IMR-90 (cell line): ENCODE measurements at regions not wholly inside any gene's neighbourhood (a gene's known extent, or its start where the extent isn't known, plus 50 kb on each side); places are given as distances from the start of the nearest gene placed in this dataset.

Source experiments
- ATAC-seq: fragments of 200-7000 bp; cut with Tn5 transposase; 2 replicates; pipeline ENCODE4 v1.9.1; 2020; ENCODE audit warnings: low read depth, mild to moderate bottlenecking, moderate library complexity
- BruUV-seq: library from RNA; stranded (reverse); fragments of 400-500 nt; replicated peaks from 2 replicates; lab custom pipeline; 2021; lab: Mats Ljungman, UMichigan
- CTCF ChIA-PET: fragments of 300-600 bp; formaldehyde crosslinking; extraction: SDS; loops from one replicate; lab custom pipeline; 2021; ENCODE audit warnings: antibody characterized with exemption; lab: Yijun Ruan, JAX
- POLR2A ChIA-PET: fragments of 300-600 bp; sonication (Branson Sonifier 250); formaldehyde crosslinking; loops from one replicate; lab custom pipeline; 2022; ENCODE audit warnings: antibody characterized with exemption; ENCODE audit not compliant: unreplicated experiment; lab: Charles Lee
- DNase-seq: peaks from one replicate; pipeline ENCODE4 v3.0.0; 2013
- H2AFZ ChIP-seq: replicated peaks from 2 replicates; pipeline ENCODE3; 2013; ENCODE audit warnings: low read length, mild to moderate bottlenecking; ENCODE audit not compliant: poor library complexity
- H2AK5ac ChIP-seq: 2 replicates; pipeline ENCODE4 v1.6.1; 2013; ENCODE audit warnings: low read depth, low read length, inconsistent platforms
- H2AK9ac ChIP-seq: replicated peaks from 2 replicates; pipeline ENCODE3; 2013; ENCODE audit warnings: mild to moderate bottlenecking, low read depth, low read length, moderate library complexity; ENCODE audit not compliant: poor library complexity
- H2BK120ac ChIP-seq: 2 replicates; pipeline ENCODE4 v1.6.1; 2013; ENCODE audit warnings: low read depth, low read length, inconsistent platforms
- H2BK15ac ChIP-seq: 3 replicates; pipeline ENCODE4 v1.6.1; 2013; ENCODE audit warnings: low read depth, low read length, inconsistent platforms
- H2BK20ac ChIP-seq: 2 replicates; pipeline ENCODE4 v1.6.1; 2013; ENCODE audit warnings: low read depth, mild to moderate bottlenecking, inconsistent platforms, low read length, moderate library complexity
- H2BK5ac ChIP-seq: 2 replicates; pipeline ENCODE4 v1.6.1; 2013; ENCODE audit warnings: mild to moderate bottlenecking, low read depth, low read length, inconsistent platforms; ENCODE audit not compliant: poor library complexity, severe bottlenecking
- H3K14ac ChIP-seq: replicated peaks from 2 replicates; pipeline ENCODE4 v1.6.1; 2013; ENCODE audit warnings: low read depth, low read length, inconsistent platforms
- H3K18ac ChIP-seq: 2 replicates; pipeline ENCODE4 v1.6.1; 2013; ENCODE audit warnings: low read depth, low read length, control low read depth
- H3K23ac ChIP-seq: 2 replicates; pipeline ENCODE4 v1.6.1; 2013; ENCODE audit warnings: low read depth, low read length, inconsistent platforms
- H3K27ac ChIP-seq: 2 replicates; pipeline ENCODE4 v1.5.1; 2013; ENCODE audit warnings: mild to moderate bottlenecking, control low read depth, low read length; ENCODE audit not compliant: insufficient read depth
- H3K27me3 ChIP-seq: 2 replicates; pipeline ENCODE4 v1.6.1; 2013; ENCODE audit warnings: low read length; ENCODE audit not compliant: control insufficient read depth, insufficient read depth
- H3K36me3 ChIP-seq: 2 replicates; pipeline ENCODE4 v1.6.1; 2013; ENCODE audit warnings: low read length, mixed read lengths; ENCODE audit not compliant: control insufficient read depth, insufficient read depth
- H3K4ac ChIP-seq: 2 replicates; pipeline ENCODE4 v1.6.1; 2013; ENCODE audit warnings: low read depth, low read length, inconsistent platforms
- H3K4me1 ChIP-seq: 2 replicates; pipeline ENCODE4 v1.6.1; 2013; ENCODE audit warnings: low read length, mixed read lengths; ENCODE audit not compliant: control insufficient read depth, insufficient read depth
- H3K4me2 ChIP-seq: 2 replicates; pipeline ENCODE4 v1.6.1; 2013; ENCODE audit warnings: low read depth, mild to moderate bottlenecking, control low read depth, low read length, moderate library complexity
- H3K4me3 ChIP-seq: 2 replicates; pipeline ENCODE4 v1.5.1; 2013; ENCODE audit warnings: low read depth, mild to moderate bottlenecking, control low read depth, low read length, moderate library complexity; ENCODE audit not compliant: insufficient read depth
- H3K56ac ChIP-seq: 2 replicates; pipeline ENCODE4 v1.6.1; 2013; ENCODE audit warnings: low read length, inconsistent platforms; ENCODE audit not compliant: insufficient read depth; ENCODE audit errors: extremely low read depth
- H3K79me1 ChIP-seq, 2 experiments: 2 replicates each; pipeline ENCODE4 v1.6.1; 2013; ENCODE audit warnings: low read length in 2 of 2, inconsistent platforms in 1 of 2, low read depth in 1 of 2
- H3K9ac ChIP-seq: 2 replicates; pipeline ENCODE4 v1.6.1; 2013; ENCODE audit warnings: low read depth, low read length, control low read depth
- H3K9me1 ChIP-seq: 2 replicates; pipeline ENCODE4 v1.6.1; 2013; ENCODE audit warnings: low read length, inconsistent platforms; ENCODE audit not compliant: insufficient read depth
- H3K9me3 ChIP-seq: 2 replicates; pipeline ENCODE4 v1.6.1; 2013; ENCODE audit warnings: low read length; ENCODE audit not compliant: control insufficient read depth, insufficient read depth
- H4K20me1 ChIP-seq: 2 replicates; pipeline ENCODE4 v1.6.1; 2013; ENCODE audit warnings: low read length, inconsistent platforms; ENCODE audit not compliant: insufficient read depth
- H4K5ac ChIP-seq: 2 replicates; pipeline ENCODE4 v1.6.1; 2013; ENCODE audit warnings: mild to moderate bottlenecking, low read depth, low read length, control low read depth
- H4K8ac ChIP-seq, 2 experiments: 2 replicates each; pipeline ENCODE4 v1.6.1; 2013; ENCODE audit warnings: low read depth in 2 of 2, low read length in 2 of 2, control low read depth in 1 of 2, inconsistent platforms in 1 of 2
- H4K91ac ChIP-seq: 2 replicates; pipeline ENCODE4 v1.6.1; 2013; ENCODE audit warnings: low read depth, low read length, inconsistent platforms; ENCODE audit not compliant: insufficient read depth
- CHD1 ChIP-seq: IDR thresholded peaks from 2 replicates; pipeline ENCODE4 v1.6.1; 2012; ENCODE audit warnings: low read depth, low read length, improper control_type of control experiment
- CTCF ChIP-seq: conservative IDR thresholded peaks from 2 replicates; pipeline ENCODE4 v1.5.1; 2012; ENCODE audit warnings: mild to moderate bottlenecking, low read depth, low read length, improper control_type of control experiment
- ELK1 ChIP-seq: fragments of 150-350 bp; IDR thresholded peaks from 2 replicates; pipeline ENCODE4 v1.6.1; 2016; ENCODE audit warnings: low read depth, mild to moderate bottlenecking, low read length, moderate library complexity, borderline replicate concordance
- MAZ ChIP-seq: IDR thresholded peaks from 2 replicates; pipeline ENCODE4 v1.6.1; 2012; ENCODE audit warnings: low read depth, mild to moderate bottlenecking, low read length, improper control_type of control experiment, moderate library complexity, borderline replicate concordance
- MXI1 ChIP-seq: IDR thresholded peaks from 2 replicates; pipeline ENCODE4 v1.6.1; 2012; ENCODE audit warnings: low read depth, mild to moderate bottlenecking, low read length, moderate library complexity, borderline replicate concordance
- RAD21 ChIP-seq: IDR thresholded peaks from 2 replicates; pipeline ENCODE4 v1.6.1; 2012; ENCODE audit warnings: low read length, improper control_type of control experiment
- WGBS, 2 experiments: methylation state at CpG; one replicate each; pipeline versions ENCODE4 v1.1.5 to v1.1.7; 2013; ENCODE audit warnings: missing lambda C conversion rate in 2 of 2; ENCODE audit not compliant: insufficient read length in 1 of 2; ENCODE audit errors: extremely low coverage in 2 of 2; 5-methylcytosine and 5-hydroxymethylcytosine counted together
- dilution Hi-C: fragments of 300-500 bp; cut with HindIII; formaldehyde crosslinking; loops from one replicate; pipeline ENCODE4 v1.14.3; 2018; ENCODE audit warnings: low sequenced_read_pairs; ENCODE audit not compliant: unreplicated experiment
- in situ Hi-C: fragments of 300-500 bp; cut with MboI; formaldehyde crosslinking; loops from 3 replicates; pipeline ENCODE4 v1.14.3; 2019; ENCODE audit warnings: low sequenced_read_pairs, inconsistent platforms, mixed read lengths
- intact Hi-C: fragments of 100-400 bp; cut with micrococcal nuclease; formaldehyde crosslinking; loops from 2 replicates; pipeline ENCODE4 v1.10.0; 2022

- H3K14ac ChIP-seq = no peak overlapping the region
- H2BK5ac ChIP-seq = no peak overlapping the region
- no peak overlapping the region for H2AK5ac ChIP-seq
- no CpG with 5 or more reads among the region's 1 CpG for WGBS, 2 experiments
- no peak overlapping the region for H4K91ac ChIP-seq
- H2BK15ac ChIP-seq = no peak overlapping the region
- H3K18ac ChIP-seq = no peak overlapping the region
- H3K9ac ChIP-seq = no peak overlapping the region
- H2BK20ac ChIP-seq = no peak overlapping the region
- no peak overlapping the region for H2BK120ac ChIP-seq
- no peaks in the 10 kb centered on the region for H3K27me3 ChIP-seq
- no peaks in the 10 kb centered on the region for H3K79me1 ChIP-seq
- no peak overlapping the region for H3K4me2 ChIP-seq
- no peaks in the 10 kb centered on the region for H3K9me1 ChIP-seq
- H2AFZ ChIP-seq = no peak overlapping the region
- H2AK9ac ChIP-seq = no peak overlapping the region
- H3K4ac ChIP-seq = no peak overlapping the region
- H3K36me3 ChIP-seq = no peaks in the 10 kb centered on the region
- no peak overlapping the region for H3K56ac ChIP-seq
- H4K5ac ChIP-seq = no peak overlapping the region
- ChIA-PET CTCF (no interaction called here), POLR2A (no interaction called here)
- H3K27ac ChIP-seq = no peak overlapping the region
- no peak for ATAC-seq
- intact Hi-C loops (no loop called here), in situ Hi-C loops (no loop called here), dilution Hi-C loops (no loop called here)
- H3K23ac ChIP-seq = no peak overlapping the region
- no peak overlapping the region for H3K4me3 ChIP-seq
- no TSS peak for BruUV-seq
- DNase-seq = no peak
- no peaks in the 10 kb centered on the region for H3K4me1 ChIP-seq
- H4K20me1 ChIP-seq = no peaks in the 10 kb centered on the region
- H3K9me3 ChIP-seq = no peaks in the 10 kb centered on the region
- no peak overlapping the region for H4K8ac ChIP-seq
- TF ChIP-seq MAZ = no peak
- no peak for TF ChIP-seq RAD21
- no peak for TF ChIP-seq CHD1
- no peak for TF ChIP-seq MXI1
- TF ChIP-seq CTCF = no peak
- TF ChIP-seq ELK1 = no peak
Observed at GRCh38 chr15:37548116-37548515, 386.3 kb upstream of the TMCO5A start.
